ENCODE measurements at regions not wholly inside any gene's neighbourhood (a gene's known extent, or its start where the extent isn't known, plus 50 kb on each side); places are given as distances from the start of the nearest gene placed in this dataset.

- Histone ChIP-seq H3K9me3 (ENCODE audit: control insufficient read depth in 5 of 5, low read length in 5 of 5) (no peaks in the 10 kb centered on the region), H3K27ac (ENCODE audit: low read depth, low read length) (no peak overlapping the region), H3K36me3 (ENCODE audit: control insufficient read depth in 5 of 5, insufficient read depth in 5 of 5, low read length in 5 of 5) (no peaks in the 10 kb centered on the region), H3K4me3 (ENCODE audit: low read depth in 1 of 5, low read length in 5 of 5) (no peak overlapping the region), H3K9ac (ENCODE audit: low read length in 5 of 5) (no peak overlapping the region), H3K27me3 (ENCODE audit: control insufficient read depth in 5 of 5, insufficient read depth in 4 of 5, low read length in 5 of 5) (peaks cover 0 to 16% (median 4%) of the 10 kb centered on the region in 5 donors), H3K4me1 (ENCODE audit: control insufficient read depth in 5 of 5, insufficient read depth in 5 of 5, low read length in 5 of 5) (peaks cover 0 to 8% (median 0%) of the 10 kb centered on the region in 5 donors)
Measured at GRCh38 chr3:195008816-195009215, 262.1 kb downstream of the XXYLT1 start.

- Histone ChIP-seq H3K4me1 (ENCODE audit: control insufficient read depth in 5 of 5, insufficient read depth in 5 of 5, low read length in 5 of 5) (peaks cover 0 to 10% (median 0%) of the 10 kb centered on the region in 5 donors), H3K4me3 (ENCODE audit: low read depth in 1 of 5, low read length in 5 of 5) (no peak overlapping the region)
Measured at GRCh38 chr3:195009616-195010015, 261.3 kb downstream of the XXYLT1 start.

GRCh38 chr3:195010551-195011100, 260.3 kb downstream of the XXYLT1 start:
- no peaks in the 10 kb centered on the region for H3K36me3 ChIP-seq (ENCODE audit: control insufficient read depth in 5 of 5, insufficient read depth in 5 of 5, low read length in 5 of 5)
- peaks cover 0 to 20% (median 2%) of the 10 kb centered on the region in 5 donors for H3K4me1 ChIP-seq (ENCODE audit: control insufficient read depth in 5 of 5, insufficient read depth in 5 of 5, low read length in 5 of 5)
- no peak overlapping the region for H3K4me3 ChIP-seq (ENCODE audit: low read depth in 1 of 5, low read length in 5 of 5)
- no peaks in the 10 kb centered on the region for H3K9me3 ChIP-seq (ENCODE audit: control insufficient read depth in 5 of 5, low read length in 5 of 5)
- peaks cover 0 to 13% (median 3%) of the 10 kb centered on the region in 5 donors for H3K27me3 ChIP-seq (ENCODE audit: control insufficient read depth in 5 of 5, insufficient read depth in 4 of 5, low read length in 5 of 5)
- no peak overlapping the region for H3K27ac ChIP-seq (ENCODE audit: low read depth, low read length)
- no peak overlapping the region for H3K9ac ChIP-seq (ENCODE audit: low read length in 5 of 5)

More at GRCh38 chr3:195009616-195010015, 261.3 kb downstream of the XXYLT1 start:
- Histone ChIP-seq H3K27me3 (ENCODE audit: control insufficient read depth in 5 of 5, insufficient read depth in 4 of 5, low read length in 5 of 5) (peaks cover 0 to 14% (median 4%) of the 10 kb centered on the region in 5 donors), H3K9me3 (ENCODE audit: control insufficient read depth in 5 of 5, low read length in 5 of 5) (no peaks in the 10 kb centered on the region), H3K27ac (ENCODE audit: low read depth, low read length) (no peak overlapping the region), H3K36me3 (ENCODE audit: control insufficient read depth in 5 of 5, insufficient read depth in 5 of 5, low read length in 5 of 5) (no peaks in the 10 kb centered on the region), H3K9ac (ENCODE audit: low read length in 5 of 5) (no peak overlapping the region)

- H3K27ac ChIP-seq (ENCODE audit: low read depth, low read length): no peak overlapping the region
- no peaks in the 10 kb centered on the region for H3K36me3 ChIP-seq (ENCODE audit: control insufficient read depth in 5 of 5, insufficient read depth in 5 of 5, low read length in 5 of 5)
- H3K9me3 ChIP-seq (ENCODE audit: control insufficient read depth in 5 of 5, low read length in 5 of 5): no peaks in the 10 kb centered on the region
- no peak overlapping the region for H3K4me3 ChIP-seq (ENCODE audit: low read depth in 1 of 5, low read length in 5 of 5)
- H3K9ac ChIP-seq (ENCODE audit: low read length in 5 of 5): no peak overlapping the region
- peaks cover 0 to 20% (median 2%) of the 10 kb centered on the region in 5 donors for H3K4me1 ChIP-seq (ENCODE audit: control insufficient read depth in 5 of 5, insufficient read depth in 5 of 5, low read length in 5 of 5)
- peaks cover 0 to 10% (median 1%) of the 10 kb centered on the region in 5 donors for H3K27me3 ChIP-seq (ENCODE audit: control insufficient read depth in 5 of 5, insufficient read depth in 4 of 5, low read length in 5 of 5)
Measured at GRCh38 chr3:195011231-195011834, 259.6 kb downstream of the XXYLT1 start.

- H3K9ac ChIP-seq (ENCODE audit: low read length in 5 of 5): no peak overlapping the region
- H3K27ac ChIP-seq (ENCODE audit: low read depth, low read length): no peak overlapping the region
- H3K27me3 ChIP-seq (ENCODE audit: control insufficient read depth in 5 of 5, insufficient read depth in 4 of 5, low read length in 5 of 5): peaks cover 0 to 9% (median 0%) of the 10 kb centered on the region in 5 donors
- no peaks in the 10 kb centered on the region for H3K9me3 ChIP-seq (ENCODE audit: control insufficient read depth in 5 of 5, low read length in 5 of 5)
- H3K4me1 ChIP-seq (ENCODE audit: control insufficient read depth in 5 of 5, insufficient read depth in 5 of 5, low read length in 5 of 5): peaks cover 0 to 25% (median 2%) of the 10 kb centered on the region in 5 donors
- H3K36me3 ChIP-seq (ENCODE audit: control insufficient read depth in 5 of 5, insufficient read depth in 5 of 5, low read length in 5 of 5): no peaks in the 10 kb centered on the region
- H3K4me3 ChIP-seq (ENCODE audit: low read depth in 1 of 5, low read length in 5 of 5): no peak overlapping the region
Measured at GRCh38 chr3:195012100-195012499, 258.9 kb downstream of the XXYLT1 start.

- Histone ChIP-seq H3K27me3 (ENCODE audit: control insufficient read depth in 5 of 5, insufficient read depth in 4 of 5, low read length in 5 of 5) (peaks cover 0 to 11% (median 0%) of the 10 kb centered on the region in 5 donors), H3K4me1 (ENCODE audit: control insufficient read depth in 5 of 5, insufficient read depth in 5 of 5, low read length in 5 of 5) (peaks cover 0 to 23% (median 2%) of the 10 kb centered on the region in 5 donors), H3K4me3 (ENCODE audit: low read depth in 1 of 5, low read length in 5 of 5) (no peak overlapping the region), H3K36me3 (ENCODE audit: control insufficient read depth in 5 of 5, insufficient read depth in 5 of 5, low read length in 5 of 5) (no peaks in the 10 kb centered on the region), H3K9me3 (ENCODE audit: control insufficient read depth in 5 of 5, low read length in 5 of 5) (no peaks in the 10 kb centered on the region), H3K9ac (ENCODE audit: low read length in 5 of 5) (no peak overlapping the region), H3K27ac (ENCODE audit: low read depth, low read length) (no peak overlapping the region)
Measured at GRCh38 chr3:195012571-195012970, 258.4 kb downstream of the XXYLT1 start.

- H3K4me3 ChIP-seq (ENCODE audit: low read depth in 1 of 5, low read length in 5 of 5): no peak overlapping the region
- peaks cover 0 to 18% (median 2%) of the 10 kb centered on the region in 5 donors for H3K4me1 ChIP-seq (ENCODE audit: control insufficient read depth in 5 of 5, insufficient read depth in 5 of 5, low read length in 5 of 5)
- H3K27ac ChIP-seq (ENCODE audit: low read depth, low read length): no peak overlapping the region
- H3K27me3 ChIP-seq (ENCODE audit: control insufficient read depth in 5 of 5, insufficient read depth in 4 of 5, low read length in 5 of 5): peaks cover 0 to 15% (median 0%) of the 10 kb centered on the region in 5 donors
- H3K36me3 ChIP-seq (ENCODE audit: control insufficient read depth in 5 of 5, insufficient read depth in 5 of 5, low read length in 5 of 5): no peaks in the 10 kb centered on the region
- no peak overlapping the region for H3K9ac ChIP-seq (ENCODE audit: low read length in 5 of 5)
- H3K9me3 ChIP-seq (ENCODE audit: control insufficient read depth in 5 of 5, low read length in 5 of 5): no peaks in the 10 kb centered on the region
Measured at GRCh38 chr3:195013411-195014361, 257.3 kb downstream of the XXYLT1 start.

- Histone ChIP-seq H3K27ac (ENCODE audit: low read depth, low read length) (no peak overlapping the region), H3K4me3 (ENCODE audit: low read depth in 1 of 5, low read length in 5 of 5) (no peak overlapping the region), H3K9ac (ENCODE audit: low read length in 5 of 5) (no peak overlapping the region), H3K9me3 (ENCODE audit: control insufficient read depth in 5 of 5, low read length in 5 of 5) (no peaks in the 10 kb centered on the region), H3K27me3 (ENCODE audit: control insufficient read depth in 5 of 5, insufficient read depth in 4 of 5, low read length in 5 of 5) (peaks cover 0 to 17% (median 0%) of the 10 kb centered on the region in 5 donors), H3K36me3 (ENCODE audit: control insufficient read depth in 5 of 5, insufficient read depth in 5 of 5, low read length in 5 of 5) (no peaks in the 10 kb centered on the region), H3K4me1 (ENCODE audit: control insufficient read depth in 5 of 5, insufficient read depth in 5 of 5, low read length in 5 of 5) (peaks cover 0 to 18% (median 2%) of the 10 kb centered on the region in 5 donors)
Measured at GRCh38 chr3:195015021-195015420, 255.9 kb downstream of the XXYLT1 start.

GRCh38 chr3:195017151-195017550, 253.8 kb downstream of the XXYLT1 start:
- Histone ChIP-seq H3K4me3 (ENCODE audit: low read depth in 1 of 5, low read length in 5 of 5) (no peak overlapping the region), H3K9me3 (ENCODE audit: control insufficient read depth in 5 of 5, low read length in 5 of 5) (no peaks in the 10 kb centered on the region), H3K27ac (ENCODE audit: low read depth, low read length) (no peak overlapping the region), H3K9ac (ENCODE audit: low read length in 5 of 5) (no peak overlapping the region), H3K4me1 (ENCODE audit: control insufficient read depth in 5 of 5, insufficient read depth in 5 of 5, low read length in 5 of 5) (peaks cover 0 to 30% (median 2%) of the 10 kb centered on the region in 5 donors), H3K36me3 (ENCODE audit: control insufficient read depth in 5 of 5, insufficient read depth in 5 of 5, low read length in 5 of 5) (no peaks in the 10 kb centered on the region), H3K27me3 (ENCODE audit: control insufficient read depth in 5 of 5, insufficient read depth in 4 of 5, low read length in 5 of 5) (peaks cover 0 to 14% (median 0%) of the 10 kb centered on the region in 5 donors)
